DND-41 (cell line): ENCODE measurements at regions not wholly inside any gene's neighbourhood (a gene's known extent, or its start where the extent isn't known, plus 50 kb on each side); places are given as distances from the start of the nearest gene placed in this dataset.

Source experiments
- ATAC-seq: fragments of 200-7000 bp; cut with Tn5 transposase; 3 replicates; pipeline ENCODE4 v1.9.1; 2021; ENCODE audit warnings: low read depth; ENCODE audit not compliant: insufficient read depth
- DNase-seq: peaks from one replicate; pipeline ENCODE4 v3.0.0-alpha.2; 2020
- H2AFZ ChIP-seq: 2 replicates; pipeline ENCODE4 v1.6.0; 2012; ENCODE audit warnings: low read depth, low read length
- H3K27ac ChIP-seq: 2 replicates; pipeline ENCODE4 v1.5.1; 2012; ENCODE audit warnings: low read length, inconsistent platforms
- H3K27me3 ChIP-seq: fragments of 200-600 bp; sonication (generic); 2 replicates; pipeline ENCODE4 v1.6.0; 2012; ENCODE audit warnings: low read length, mild to moderate bottlenecking, inconsistent platforms; ENCODE audit not compliant: insufficient read depth, poor library complexity
- H3K36me3 ChIP-seq: 2 replicates; pipeline ENCODE4 v1.5.1; 2012; ENCODE audit warnings: low read length, inconsistent platforms; ENCODE audit not compliant: insufficient read depth
- H3K4me1 ChIP-seq: 2 replicates; pipeline ENCODE4 v1.5.1; 2012; ENCODE audit warnings: mild to moderate bottlenecking, low read length; ENCODE audit not compliant: insufficient read depth
- H3K4me2 ChIP-seq: 2 replicates; pipeline ENCODE4 v1.6.0; 2012; ENCODE audit warnings: mild to moderate bottlenecking, moderate library complexity, low read length, inconsistent platforms; ENCODE audit not compliant: insufficient read depth
- H3K4me3 ChIP-seq, 2 experiments: fragments of 200-600 bp in 1 of 2; shearing (Covaris generic) in 1 of 2; 2 replicates each; pipeline ENCODE4 v1.5.1; 2012 to 2016; ENCODE audit warnings: inconsistent platforms in 2 of 2, low read length in 2 of 2, mild to moderate bottlenecking in 2 of 2, low read depth in 1 of 2, moderate library complexity in 1 of 2
- H3K79me2 ChIP-seq: 2 replicates; pipeline ENCODE4 v1.6.0; 2012; ENCODE audit warnings: low read length, inconsistent platforms; ENCODE audit not compliant: insufficient read depth
- H3K9ac ChIP-seq: 2 replicates; pipeline ENCODE4 v1.6.0; 2012; ENCODE audit warnings: low read depth, mild to moderate bottlenecking, inconsistent platforms, low read length, moderate library complexity
- H3K9me3 ChIP-seq: 2 replicates; pipeline ENCODE4 v1.5.1; 2012; ENCODE audit warnings: low read length, moderate library complexity, mild to moderate bottlenecking, inconsistent platforms; ENCODE audit not compliant: insufficient read depth, severe bottlenecking
- H4K20me1 ChIP-seq: 2 replicates; pipeline ENCODE4 v1.6.0; 2012; ENCODE audit warnings: low read length; ENCODE audit not compliant: insufficient read depth
- CTCF ChIP-seq: IDR thresholded peaks from 2 replicates; pipeline ENCODE4 v1.5.1; 2012; ENCODE audit warnings: borderline replicate concordance, low read length, moderate library complexity, mild to moderate bottlenecking; ENCODE audit not compliant: poor library complexity, severe bottlenecking; ENCODE audit errors: extremely low read depth
- EZH2 ChIP-seq: IDR thresholded peaks from 3 replicates; pipeline ENCODE4 v1.6.1; 2012; ENCODE audit warnings: borderline replicate concordance, low read depth, mild to moderate bottlenecking, moderate library complexity, low read length, inconsistent platforms; ENCODE audit not compliant: severe bottlenecking

DNA sequence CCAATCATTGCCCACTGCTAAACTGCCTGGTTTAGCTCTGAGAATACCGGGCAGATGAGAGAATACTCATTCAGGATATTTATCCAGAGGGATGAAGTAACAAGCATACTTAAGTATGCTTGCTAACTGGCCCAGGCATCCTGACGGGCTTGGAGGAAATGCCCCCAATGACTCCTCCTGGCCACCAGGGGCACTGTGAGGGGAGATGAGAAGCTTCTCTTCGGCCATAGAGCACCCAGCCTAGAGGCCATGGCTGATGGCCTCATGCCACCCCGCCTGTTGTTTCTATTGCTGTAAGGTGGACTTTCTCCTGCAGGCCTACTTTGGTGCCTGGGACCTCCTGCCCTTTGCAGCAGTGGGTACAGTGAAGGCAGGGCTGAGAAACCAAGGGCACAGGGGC, 134.5 kb upstream of the FSTL4 start:
- ATAC-seq = 0 out of 3 replicates have a peak, but pooled peaks have one; percentile 49

DNA sequence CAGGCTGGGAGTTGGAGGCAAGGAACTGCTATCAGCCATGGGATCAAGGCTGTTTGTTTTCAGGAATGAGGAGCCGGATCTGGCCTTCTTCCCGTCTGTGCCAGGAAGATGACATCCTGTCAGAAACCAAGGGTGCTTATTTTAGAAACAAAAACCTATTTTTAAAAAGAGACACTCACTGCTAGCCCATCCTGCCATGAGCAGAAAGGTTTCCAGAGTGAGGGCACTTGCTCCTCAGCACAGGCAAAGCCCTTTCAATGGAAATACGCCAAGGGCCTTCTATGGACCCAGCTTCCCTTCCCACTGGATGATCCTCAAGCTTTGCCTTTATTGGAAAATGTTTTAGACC, 132.6 kb upstream of the FSTL4 start:
- H3K9ac ChIP-seq = no peak overlapping the region

More for the DNA sequence above, 134.5 kb upstream of the FSTL4 start:
- peak; percentile 24 for DNase-seq
- TF ChIP-seq CTCF = peak; percentile 61
- TF ChIP-seq EZH2 = no peak
- H3K9ac ChIP-seq = no peak overlapping the region
- H2AFZ ChIP-seq = no peak overlapping the region
- no peaks in the 10 kb centered on the region for H3K4me1 ChIP-seq
- no peak overlapping the region for H3K4me3 ChIP-seq
- no peaks in the 10 kb centered on the region for H3K79me2 ChIP-seq
- H3K9me3 ChIP-seq = no peaks in the 10 kb centered on the region
- no peak overlapping the region for H3K27ac ChIP-seq
- no peak overlapping the region for H3K4me2 ChIP-seq
- H4K20me1 ChIP-seq = no peaks in the 10 kb centered on the region; the same call in 1 of the 2 replicates
- peaks cover 8% of the 10 kb centered on the region for H3K27me3 ChIP-seq
- no peaks in the 10 kb centered on the region for H3K36me3 ChIP-seq

DNA sequence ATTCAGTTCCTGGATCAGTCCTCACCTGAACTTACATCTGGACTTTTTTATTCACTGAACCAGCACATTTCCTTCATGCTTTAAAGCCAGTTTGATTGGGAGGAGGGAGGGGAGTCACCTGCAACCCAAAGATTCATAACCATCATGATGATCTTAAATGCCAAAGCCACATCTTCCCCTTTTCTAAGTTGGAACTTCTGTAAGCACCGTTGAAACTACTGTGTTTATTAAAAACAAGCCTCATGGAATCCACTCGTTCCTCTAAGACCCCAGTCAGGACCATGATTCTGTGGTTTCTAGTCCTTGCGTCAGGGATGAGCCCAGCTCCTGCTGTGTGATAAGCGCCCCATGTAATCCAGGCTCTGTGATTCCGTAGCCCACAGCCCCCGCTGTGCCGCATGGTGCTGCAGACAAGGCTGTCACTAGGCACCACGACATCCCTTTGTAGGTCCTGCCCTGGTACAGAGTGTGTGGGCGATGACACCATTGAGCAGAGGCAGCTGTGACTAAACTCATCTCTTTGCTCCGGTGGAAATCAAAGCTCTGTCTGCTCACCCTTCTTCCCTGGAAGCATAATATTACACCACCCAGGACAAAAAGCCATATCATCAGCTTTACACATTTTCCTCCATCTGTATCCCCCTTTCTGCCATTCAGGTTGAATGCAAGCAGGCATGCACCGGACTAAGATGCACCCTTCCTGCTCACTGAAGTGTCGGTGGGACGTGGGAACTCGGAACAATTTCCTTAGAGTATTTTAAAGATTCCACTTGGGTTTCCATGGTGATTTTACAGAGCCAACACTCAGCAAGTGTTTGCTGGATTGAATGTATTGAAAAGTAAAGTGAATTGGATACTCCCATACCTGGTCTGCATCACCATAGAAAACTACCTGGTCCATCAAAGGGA, 132.0 kb upstream of the FSTL4 start:
- no peak for TF ChIP-seq EZH2
- TF ChIP-seq CTCF = no peak
- H3K36me3 ChIP-seq = no peaks in the 10 kb centered on the region
- ATAC-seq = no peak
- no peak overlapping the region for H2AFZ ChIP-seq
- no peak overlapping the region for H3K9ac ChIP-seq
- no peak overlapping the region for H3K4me3 ChIP-seq
- H3K27ac ChIP-seq = no peak overlapping the region
- no peak for DNase-seq
- no peak overlapping the region for H3K4me2 ChIP-seq
- no peaks in the 10 kb centered on the region; the same call in 1 of the 2 replicates for H4K20me1 ChIP-seq
- no peaks in the 10 kb centered on the region for H3K9me3 ChIP-seq
- no peaks in the 10 kb centered on the region for H3K4me1 ChIP-seq
- H3K27me3 ChIP-seq = peaks cover 8% of the 10 kb centered on the region
- no peaks in the 10 kb centered on the region for H3K79me2 ChIP-seq

More for the DNA sequence above, 132.6 kb upstream of the FSTL4 start:
- Histone ChIP-seq H3K36me3 (no peaks in the 10 kb centered on the region), H2AFZ (no peak overlapping the region), H3K79me2 (no peaks in the 10 kb centered on the region), H3K27ac (no peak overlapping the region), H4K20me1 (no peaks in the 10 kb centered on the region; the same call in 1 of the 2 replicates), H3K4me2 (no peak overlapping the region), H3K4me3 (no peak overlapping the region), H3K4me1 (no peaks in the 10 kb centered on the region), H3K9me3 (no peaks in the 10 kb centered on the region), H3K27me3 (peaks cover 8% of the 10 kb centered on the region)
- no peak for DNase-seq
- no peak for TF ChIP-seq CTCF
- no peak for TF ChIP-seq EZH2
- ATAC-seq = no peak
